Naive thymus-derived CD4-positive, alpha-beta T cell (primary cell): ENCODE measurements at regions not wholly inside any gene's neighbourhood (a gene's known extent, or its start where the extent isn't known, plus 50 kb on each side); places are given as distances from the start of the nearest gene placed in this dataset.

Experiments
- ATAC-seq: fragments of 150-1000 bp; cut with Tn5 transposase; 2 replicates; pipeline ENCODE4 v1.10.0; 2021; ENCODE audit warnings: mild to moderate bottlenecking, moderate library complexity
- CTCF ChIA-PET: fragments of 350-600 bp; sonication (Branson Sonifier 250); formaldehyde crosslinking; loops from one replicate; lab custom pipeline; 2021; ENCODE audit warnings: antibody characterized with exemption; lab: Charles Lee
- POLR2A ChIA-PET: fragments of 350-600 bp; sonication (Branson Sonifier 250); formaldehyde crosslinking; loops from one replicate; lab custom pipeline; 2021; ENCODE audit warnings: antibody characterized with exemption, inconsistent platforms; lab: Charles Lee
- DNase-seq, 9 donors: peaks; one replicate each; pipeline versions ENCODE4 v3.0.0 to v3.0.0-alpha.2; 2020 to 2022; ENCODE audit warnings: mixed read lengths in 1 of 9
- H3K27ac ChIP-seq: one replicate; pipeline ENCODE4 v1.7.0; 2013; ENCODE audit warnings: mild to moderate bottlenecking, low read depth, low read length, moderate library complexity
- H3K27me3 ChIP-seq, 2 donors: one replicate each; pipeline ENCODE4 v1.7.0; 2013; ENCODE audit warnings: low read length in 2 of 2, mild to moderate bottlenecking in 2 of 2, moderate library complexity in 2 of 2; ENCODE audit not compliant: control insufficient read depth in 2 of 2, insufficient read depth in 2 of 2
- H3K36me3 ChIP-seq, 3 experiments: 1 replicate in 2 of 3; 2 replicates in 1 of 3; pipeline ENCODE4 v1.7.0; 2013; ENCODE audit warnings: low read length in 3 of 3, mild to moderate bottlenecking in 3 of 3, moderate library complexity in 1 of 3; ENCODE audit not compliant: insufficient read depth in 3 of 3, control insufficient read depth in 2 of 3
- H3K4me1 ChIP-seq, 2 donors: one replicate each; pipeline ENCODE4 v1.7.0; 2013; ENCODE audit warnings: low read length in 2 of 2, mild to moderate bottlenecking in 2 of 2, moderate library complexity in 1 of 2; ENCODE audit not compliant: control insufficient read depth in 2 of 2, insufficient read depth in 2 of 2
- H3K4me3 ChIP-seq: 2 replicates; pipeline ENCODE4 v1.7.0; 2013; ENCODE audit warnings: mild to moderate bottlenecking, low read length
- H3K9me3 ChIP-seq, 3 experiments: 1 replicate in 2 of 3; 2 replicates in 1 of 3; pipeline ENCODE4 v1.7.0; 2013; ENCODE audit warnings: low read length in 3 of 3; ENCODE audit not compliant: control insufficient read depth in 2 of 3
- H3K27ac Mint-ChIP-seq, 9 donors: one replicate each; pipeline ENCODE4 v1.8.0; 2020 to 2022; ENCODE audit warnings: mixed read lengths in 9 of 9, mild to moderate bottlenecking in 8 of 9, moderate library complexity in 5 of 9, inconsistent platforms in 2 of 9
- H3K27me3 Mint-ChIP-seq, 5 donors: one replicate each; pipeline ENCODE4 v1.8.0; 2021 to 2022; ENCODE audit warnings: mixed read lengths in 5 of 5, mild to moderate bottlenecking in 1 of 5
- H3K36me3 Mint-ChIP-seq, 5 donors: one replicate each; pipeline ENCODE4 v1.8.0; 2020 to 2022; ENCODE audit warnings: mixed read lengths in 5 of 5, mild to moderate bottlenecking in 3 of 5, inconsistent platforms in 1 of 5
- H3K4me1 Mint-ChIP-seq, 7 donors: one replicate each; pipeline ENCODE4 v1.8.0; 2020 to 2022; ENCODE audit warnings: mixed read lengths in 7 of 7, mild to moderate bottlenecking in 3 of 7, inconsistent platforms in 1 of 7
- H3K4me3 Mint-ChIP-seq, 10 donors: one replicate each; pipeline ENCODE4 v1.8.0; 2020 to 2022; ENCODE audit warnings: mild to moderate bottlenecking in 10 of 10, mixed read lengths in 10 of 10, moderate library complexity in 6 of 10, inconsistent platforms in 2 of 10
- H3K9me3 Mint-ChIP-seq, 11 donors: one replicate each; pipeline ENCODE4 v1.8.0; 2020 to 2022; ENCODE audit warnings: mixed read lengths in 11 of 11, mild to moderate bottlenecking in 4 of 11, inconsistent platforms in 1 of 11, moderate library complexity in 1 of 11
- intact Hi-C, 2 donors: fragments of 100-400 bp; cut with micrococcal nuclease; formaldehyde crosslinking; loops; one replicate each; pipeline ENCODE4 v1.15.1; 2023

DNA sequence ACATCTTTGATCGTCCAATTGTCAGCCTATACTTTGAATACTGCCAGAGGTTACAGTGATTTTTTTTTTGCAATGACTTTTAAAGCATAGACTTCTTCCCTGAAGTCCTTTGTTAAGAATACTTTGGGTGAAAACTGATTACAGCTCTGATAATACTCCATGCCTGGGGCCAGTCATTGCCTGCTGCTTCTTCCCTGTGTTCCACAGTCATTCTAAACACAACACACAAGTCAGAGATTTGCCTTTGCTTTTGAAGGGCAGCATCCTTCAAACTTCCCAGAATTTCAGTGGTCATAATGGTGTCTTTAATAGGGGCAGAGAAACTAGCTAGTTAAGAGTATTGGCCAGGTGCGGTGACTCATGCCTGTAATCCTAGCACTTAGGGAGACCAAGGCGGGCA is 153.7 kb upstream of the PLAAT1 start:
- Histone ChIP-seq H3K27me3 (no peaks in the 10 kb centered on the region), H3K9me3 (peaks cover 0 to 4% (median 0%) of the 10 kb centered on the region in 3 experiments), H3K27ac (no peak overlapping the region), H3K36me3 (no peaks in the 10 kb centered on the region), H3K4me1 (no peaks in the 10 kb centered on the region), H3K4me3 (no peak overlapping the region)
- ATAC-seq (no peak), DNase-seq (no peak)
- ChIA-PET CTCF (no interaction called here), POLR2A (no interaction called here)
- H3K27me3 Mint-ChIP-seq: peaks cover 0 to 17% (median 6%) of the 10 kb centered on the region in 5 donors
- no peak overlapping the region for H3K4me3 Mint-ChIP-seq
- peaks cover 0 to 3% (median 0%) of the 10 kb centered on the region in 5 donors for H3K36me3 Mint-ChIP-seq
- H3K27ac Mint-ChIP-seq: no peak overlapping the region
- intact Hi-C loops: no loop called here
- peaks cover 0 to 18% (median 8%) of the 10 kb centered on the region in 11 donors for H3K9me3 Mint-ChIP-seq
- no peaks in the 10 kb centered on the region for H3K4me1 Mint-ChIP-seq

DNA sequence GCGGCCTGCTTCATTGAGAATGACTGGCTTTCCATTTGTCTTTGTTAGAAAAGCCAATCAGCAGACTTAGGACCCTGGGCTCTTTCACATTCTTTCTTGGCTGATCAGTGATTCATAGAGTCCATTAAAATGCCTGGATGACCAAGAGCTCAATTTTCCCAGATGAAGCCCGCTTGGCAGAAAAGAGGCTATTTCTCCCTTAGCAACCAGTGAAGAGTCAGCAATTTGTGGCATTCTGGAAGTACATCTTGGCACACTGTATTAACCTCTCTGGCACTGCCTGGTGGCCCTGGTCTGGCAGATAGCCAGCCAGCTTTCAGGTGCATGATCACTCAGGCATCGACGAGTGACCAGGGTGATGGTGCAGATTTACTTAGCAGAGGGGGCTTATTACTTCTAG is 145.7 kb upstream of the PLAAT1 start:
- H3K9me3 Mint-ChIP-seq: peaks cover 0 to 14% (median 5%) of the 10 kb centered on the region in 11 donors

DNA sequence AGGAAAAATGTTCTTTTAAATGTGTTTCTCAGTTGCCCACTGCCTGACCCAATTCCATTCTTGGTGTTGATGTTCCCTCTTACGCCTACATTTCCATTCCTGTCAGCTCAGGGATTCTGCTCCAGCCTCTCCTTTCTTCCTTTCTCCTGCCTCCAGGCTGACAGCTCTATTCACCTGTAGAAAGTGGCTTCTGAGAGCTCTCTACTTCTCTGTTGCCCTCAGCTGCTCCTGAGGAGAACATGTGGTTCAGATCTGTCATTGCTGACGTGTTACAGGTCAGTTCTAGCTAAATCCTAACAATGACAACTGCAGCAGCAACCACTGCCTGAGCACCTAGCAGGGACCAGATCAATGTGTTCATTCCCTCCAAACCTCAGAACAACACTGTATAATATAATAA is 144.9 kb upstream of the PLAAT1 start:
- POLR2A ChIA-PET: no interaction called here
- peaks cover 0 to 8% (median 2%) of the 10 kb centered on the region in 5 donors for H3K27me3 Mint-ChIP-seq

More for the DNA sequence above, 145.7 kb upstream of the PLAAT1 start:
- Mint-ChIP-seq H3K27me3 (peaks cover 0 to 8% (median 5%) of the 10 kb centered on the region in 5 donors), H3K36me3 (peaks cover 0 to 3% (median 0%) of the 10 kb centered on the region in 5 donors), H3K4me1 (no peaks in the 10 kb centered on the region), H3K4me3 (no peak overlapping the region), H3K27ac (no peak overlapping the region)
- no peak for ATAC-seq
- Histone ChIP-seq H3K36me3 (no peaks in the 10 kb centered on the region), H3K4me3 (no peak overlapping the region), H3K4me1 (no peaks in the 10 kb centered on the region), H3K27me3 (no peaks in the 10 kb centered on the region), H3K9me3 (no peaks in the 10 kb centered on the region), H3K27ac (no peak overlapping the region)
- ChIA-PET POLR2A (no interaction called here), CTCF (no interaction called here)
- DNase-seq: no peak
- intact Hi-C loops: no loop called here

DNA sequence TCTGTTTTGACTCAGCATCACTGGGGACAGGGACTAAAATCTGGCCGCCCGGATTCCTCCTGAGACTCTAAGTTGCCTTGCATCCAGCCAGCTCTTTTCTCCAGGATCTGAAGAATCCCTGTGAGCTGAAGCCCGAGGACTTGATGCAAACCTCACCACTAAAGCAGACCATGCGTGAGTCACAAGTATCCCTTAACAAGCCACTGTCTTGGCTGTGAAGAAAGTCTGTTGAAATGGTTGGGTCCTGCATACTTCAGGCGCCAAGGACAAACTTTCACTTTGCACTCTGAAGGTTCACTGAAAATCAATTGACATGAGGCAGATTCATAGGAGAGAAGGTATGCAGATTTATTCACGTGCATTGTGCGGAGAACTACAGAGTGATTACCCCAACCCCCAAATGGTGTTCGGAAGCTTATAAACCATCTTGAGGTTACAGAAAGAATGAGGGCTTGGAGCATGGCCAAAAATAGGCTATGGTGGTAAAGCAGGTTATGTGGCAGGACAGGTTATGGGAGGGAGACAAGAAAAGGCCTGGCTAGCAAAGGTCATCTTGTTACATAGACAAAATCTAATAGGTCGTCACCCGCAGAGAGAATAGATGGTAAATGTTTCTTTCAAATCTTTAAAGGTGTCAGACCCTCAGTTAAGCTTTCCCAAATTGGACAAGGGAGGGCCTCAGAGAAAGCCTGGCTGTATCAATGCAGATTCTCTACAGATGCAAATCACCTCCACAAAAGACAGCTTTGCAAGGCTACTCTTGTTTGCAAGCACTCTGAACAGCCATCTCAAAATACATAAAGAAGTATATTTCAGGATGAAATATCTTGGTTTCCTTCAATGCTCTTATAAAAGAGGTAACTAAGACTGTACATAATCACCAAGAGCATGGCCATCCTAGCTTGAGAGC is 126.3 kb upstream of the PLAAT1 start:
- H3K27me3 ChIP-seq: peaks cover 0 to under 1% of the 10 kb centered on the region in 2 donors
- ChIA-PET POLR2A (no interaction called here), CTCF (no interaction called here)

More for the DNA sequence above, 144.9 kb upstream of the PLAAT1 start:
- no peak overlapping the region for H3K4me3 Mint-ChIP-seq
- no peak for ATAC-seq
- H3K36me3 Mint-ChIP-seq: peaks cover 0 to 8% (median 0%) of the 10 kb centered on the region in 5 donors
- Histone ChIP-seq H3K9me3 (peaks cover 0 to 2% (median 0%) of the 10 kb centered on the region in 3 experiments), H3K27me3 (no peaks in the 10 kb centered on the region), H3K36me3 (no peaks in the 10 kb centered on the region), H3K27ac (no peak overlapping the region), H3K4me3 (no peak overlapping the region), H3K4me1 (no peaks in the 10 kb centered on the region)
- no peaks in the 10 kb centered on the region for H3K4me1 Mint-ChIP-seq
- H3K27ac Mint-ChIP-seq: no peak overlapping the region
- intact Hi-C loops: no loop called here
- H3K9me3 Mint-ChIP-seq: peaks cover 0 to 13% (median 8%) of the 10 kb centered on the region in 11 donors
- CTCF ChIA-PET: no interaction called here
- no peak for DNase-seq

DNA sequence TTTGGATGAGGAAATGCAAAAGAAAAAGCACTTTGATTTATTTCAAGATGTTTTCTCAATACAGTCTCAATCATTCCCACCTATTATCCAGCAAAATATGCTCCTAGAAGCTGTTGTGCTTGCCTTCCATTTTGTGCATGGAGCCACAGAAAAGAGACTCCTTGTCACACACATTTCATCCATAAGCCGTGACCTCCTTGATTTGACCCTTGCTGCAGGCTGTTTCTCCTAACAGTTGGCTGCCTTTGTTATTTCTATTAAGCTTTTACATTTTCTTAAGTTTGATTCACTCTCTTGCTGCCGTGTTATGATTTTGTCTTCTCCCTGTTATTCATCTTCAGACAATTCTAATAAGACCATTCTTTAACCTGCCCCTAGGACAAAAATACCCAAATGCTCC is 124.2 kb upstream of the PLAAT1 start:
- no peak overlapping the region for H3K4me3 ChIP-seq
- H3K27me3 ChIP-seq: peaks cover 0 to 2% of the 10 kb centered on the region in 2 donors
- Mint-ChIP-seq H3K27me3 (peaks cover 6 to 13% (median 7%) of the 10 kb centered on the region in 5 donors), H3K4me1 (no peaks in the 10 kb centered on the region), H3K9me3 (peaks cover 0 to 5% (median 0%) of the 10 kb centered on the region in 11 donors), H3K36me3 (no peaks in the 10 kb centered on the region), H3K27ac (no peak overlapping the region), H3K4me3 (no peak overlapping the region)
- no peak for DNase-seq
- CTCF ChIA-PET: no interaction called here
- no peaks in the 10 kb centered on the region for H3K9me3 ChIP-seq
- H3K27ac ChIP-seq: no peak overlapping the region
- H3K36me3 ChIP-seq: no peaks in the 10 kb centered on the region
- intact Hi-C loops: no loop called here
- ATAC-seq: no peak
- H3K4me1 ChIP-seq: no peaks in the 10 kb centered on the region
- POLR2A ChIA-PET: no interaction called here

More for the DNA sequence above, 126.3 kb upstream of the PLAAT1 start:
- Histone ChIP-seq H3K9me3 (no peaks in the 10 kb centered on the region), H3K4me3 (no peak overlapping the region), H3K27ac (no peak overlapping the region), H3K4me1 (no peaks in the 10 kb centered on the region), H3K36me3 (no peaks in the 10 kb centered on the region)
- no peaks in the 10 kb centered on the region for H3K4me1 Mint-ChIP-seq
- peaks cover 7 to 22% (median 14%) of the 10 kb centered on the region in 5 donors for H3K27me3 Mint-ChIP-seq
- no peaks in the 10 kb centered on the region for H3K36me3 Mint-ChIP-seq
- H3K9me3 Mint-ChIP-seq: peaks cover 0 to 10% (median 0%) of the 10 kb centered on the region in 11 donors
- DNase-seq (no peak), ATAC-seq (no peak)
- H3K4me3 Mint-ChIP-seq: no peak overlapping the region
- no peak overlapping the region for H3K27ac Mint-ChIP-seq
- intact Hi-C loops: no loop called here

DNA sequence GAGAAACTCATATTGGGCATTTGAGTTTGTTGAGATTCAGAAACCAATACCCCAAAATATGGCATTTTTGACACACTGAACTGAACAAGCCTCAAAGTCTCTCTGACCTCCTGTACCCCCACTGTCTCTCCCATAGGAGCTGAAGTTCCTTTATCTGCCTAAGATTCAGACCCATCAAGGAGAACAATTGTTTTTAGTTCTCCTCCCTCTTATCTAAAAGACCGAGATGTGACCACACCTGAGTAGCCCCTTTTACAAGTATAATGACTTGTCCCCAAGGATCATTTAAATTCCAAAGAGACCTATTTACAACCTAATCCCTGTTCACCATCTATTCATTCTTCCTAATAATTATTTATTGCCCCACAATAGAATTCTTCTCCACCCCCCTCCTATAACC is 122.1 kb upstream of the PLAAT1 start:
- no peak for ATAC-seq
- POLR2A ChIA-PET: no interaction called here
- H3K27ac Mint-ChIP-seq: no peak overlapping the region

More for the DNA sequence above, 122.1 kb upstream of the PLAAT1 start:
- CTCF ChIA-PET: no interaction called here
- H3K4me3 ChIP-seq: no peak overlapping the region
- H3K27ac ChIP-seq: no peak overlapping the region
- DNase-seq: no peak
- Mint-ChIP-seq H3K36me3 (no peaks in the 10 kb centered on the region), H3K4me1 (no peaks in the 10 kb centered on the region), H3K27me3 (peaks cover 6 to 13% (median 11%) of the 10 kb centered on the region in 5 donors), H3K9me3 (peaks cover 0 to 5% (median 0%) of the 10 kb centered on the region in 11 donors), H3K4me3 (no peak overlapping the region)
- no peaks in the 10 kb centered on the region for H3K4me1 ChIP-seq
- no peaks in the 10 kb centered on the region for H3K9me3 ChIP-seq
- peaks cover 0 to 2% of the 10 kb centered on the region in 2 donors for H3K27me3 ChIP-seq
- intact Hi-C loops: no loop called here
- H3K36me3 ChIP-seq: no peaks in the 10 kb centered on the region
